OCI-LY1 (cell line): ENCODE measurements at regions not wholly inside any gene's neighbourhood (a gene's known extent, or its start where the extent isn't known, plus 50 kb on each side); places are given as distances from the start of the nearest gene placed in this dataset.

Experiments used
- H2AFZ ChIP-seq: fragments of 200-600 bp; sonication (generic), shearing (Covaris generic); 2 replicates; pipeline ENCODE4 v1.6.0; 2014; ENCODE audit warnings: antibody characterized with exemption, mild to moderate bottlenecking, low read length
- H3F3A ChIP-seq: fragments of 200-600 bp; sonication (generic), shearing (Covaris generic); 2 replicates; pipeline ENCODE4 v1.6.0; 2014; ENCODE audit warnings: mild to moderate bottlenecking, antibody characterized with exemption, low read length, moderate library complexity; ENCODE audit not compliant: insufficient read depth
- H3K27ac ChIP-seq: fragments of 200-600 bp; sonication (generic); 2 replicates; pipeline ENCODE4 v1.5.1; 2014; ENCODE audit warnings: low read length, mixed run types, mild to moderate bottlenecking, low read depth; ENCODE audit not compliant: poor library complexity, severe bottlenecking
- H3K27me3 ChIP-seq: fragments of 200-600 bp; sonication (generic); 2 replicates; pipeline ENCODE4 v1.6.0; 2014; ENCODE audit warnings: antibody characterized with exemption, mild to moderate bottlenecking, low read length, moderate library complexity; ENCODE audit not compliant: insufficient read depth
- H3K36me3 ChIP-seq: fragments of 200-600 bp; sonication (generic); 2 replicates; pipeline ENCODE4 v1.6.1; 2014; ENCODE audit warnings: mild to moderate bottlenecking, antibody characterized with exemption, low read length, moderate library complexity, mixed read lengths; ENCODE audit not compliant: insufficient read depth
- H3K4me1 ChIP-seq: fragments of 200-600 bp; sonication (generic); 2 replicates; pipeline ENCODE4 v1.5.1; 2014; ENCODE audit warnings: mild to moderate bottlenecking, low read length, moderate library complexity; ENCODE audit not compliant: insufficient read depth, severe bottlenecking
- H3K4me2 ChIP-seq: fragments of 200-600 bp; sonication (generic), shearing (Covaris generic); 2 replicates; pipeline ENCODE4 v1.6.1; 2014; ENCODE audit warnings: low read length
- H3K4me3 ChIP-seq: fragments of 200-600 bp; sonication (generic); 2 replicates; pipeline ENCODE4 v1.5.1; 2014; ENCODE audit warnings: low read length, low read depth, mild to moderate bottlenecking, mixed read lengths; ENCODE audit not compliant: poor library complexity, severe bottlenecking
- H3K79me2 ChIP-seq: fragments of 200-600 bp; shearing (Covaris generic); 2 replicates; pipeline ENCODE4 v1.6.1; 2016; ENCODE audit warnings: mixed run types, low read length, mixed read lengths; ENCODE audit not compliant: insufficient read depth
- H3K9ac ChIP-seq: fragments of 200-600 bp; sonication (generic), shearing (Covaris generic); 2 replicates; pipeline ENCODE4 v1.6.1; 2014; ENCODE audit warnings: mild to moderate bottlenecking, low read length, mixed read lengths
- H3K9me2 ChIP-seq: fragments of 200-600 bp; sonication (generic), shearing (Covaris generic); 2 replicates; pipeline ENCODE4 v1.6.1; 2014; ENCODE audit warnings: low read depth, mild to moderate bottlenecking, low read length, mixed read lengths
- H3K9me3 ChIP-seq: fragments of 200-600 bp; shearing (Covaris generic); 2 replicates; pipeline ENCODE4 v1.6.1; 2014; ENCODE audit warnings: low read length, mixed read lengths
- H4K20me1 ChIP-seq: fragments of 200-600 bp; sonication (generic), shearing (Covaris generic); 2 replicates; pipeline ENCODE4 v1.6.0; 2016; ENCODE audit warnings: mild to moderate bottlenecking, low read length; ENCODE audit not compliant: insufficient read depth
- CTCF ChIP-seq: fragments of 200-600 bp; sonication (generic), shearing (Covaris generic); IDR thresholded peaks from 2 replicates; pipeline ENCODE4 v1.5.1; 2017; ENCODE audit warnings: mild to moderate bottlenecking, antibody characterized with exemption, low read length, moderate library complexity, mixed read lengths
- EZH2 ChIP-seq: fragments of 200-600 bp; sonication (generic), shearing (Covaris generic); IDR thresholded peaks from 2 replicates; pipeline ENCODE4 v1.8.0; 2017; ENCODE audit warnings: borderline replicate concordance, mixed run types, mild to moderate bottlenecking, antibody characterized with exemption, low read length, moderate library complexity, mixed read lengths

- Histone ChIP-seq H3K9me3 (no peaks in the 10 kb centered on the region), H4K20me1 (no peaks in the 10 kb centered on the region), H3K79me2 (no peaks in the 10 kb centered on the region), H3K36me3 (no peaks in the 10 kb centered on the region), H3K27me3 (no peaks in the 10 kb centered on the region), H2AFZ (no peak overlapping the region), H3F3A (no peaks in the 10 kb centered on the region), H3K4me2 (no peak overlapping the region), H3K4me1 (no peaks in the 10 kb centered on the region), H3K4me3 (no peak overlapping the region), H3K9me2 (no peaks in the 10 kb centered on the region), H3K27ac (no peak overlapping the region), H3K9ac (no peak overlapping the region)
- no peak for TF ChIP-seq EZH2
- no peak for TF ChIP-seq CTCF
These were observed 200.8 kb upstream of the PDE10A start for GRCh38 chr6:165863801-165864200.

DNA sequence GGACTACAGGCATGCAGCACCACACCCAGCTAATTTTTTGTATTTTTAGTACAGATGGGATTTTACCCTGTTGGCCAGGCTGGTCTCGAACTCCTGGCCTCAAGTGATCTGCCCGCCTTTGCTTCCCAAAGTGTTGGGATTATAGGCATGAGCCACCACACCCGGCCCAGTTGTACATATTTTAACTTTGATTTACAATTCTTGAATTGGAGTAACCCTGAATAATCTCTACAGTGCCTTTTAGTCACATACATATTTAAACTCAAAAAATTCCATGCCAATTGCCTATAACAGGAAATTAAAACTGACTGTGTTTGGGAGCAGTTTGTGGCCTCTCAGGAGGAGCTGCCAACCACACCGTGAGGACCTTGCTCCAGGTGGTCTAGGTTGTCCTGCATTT lies 199.8 kb upstream of the PDE10A start:
- Histone ChIP-seq H3K36me3 (no peaks in the 10 kb centered on the region), H3K9ac (no peak overlapping the region), H3K9me2 (no peaks in the 10 kb centered on the region), H2AFZ (no peak overlapping the region), H3K4me2 (no peak overlapping the region), H3K27ac (no peak overlapping the region), H3K4me1 (no peaks in the 10 kb centered on the region), H3K79me2 (no peaks in the 10 kb centered on the region), H3F3A (no peaks in the 10 kb centered on the region), H3K4me3 (no peak overlapping the region), H4K20me1 (no peaks in the 10 kb centered on the region), H3K27me3 (no peaks in the 10 kb centered on the region), H3K9me3 (no peaks in the 10 kb centered on the region)
- TF ChIP-seq EZH2 (no peak), CTCF (no peak)

GRCh38 chr6:165861226-165861625 lies 198.2 kb upstream of the PDE10A start:
- Histone ChIP-seq H2AFZ (no peak overlapping the region), H3K4me1 (no peaks in the 10 kb centered on the region), H3F3A (no peaks in the 10 kb centered on the region), H3K9me3 (no peaks in the 10 kb centered on the region), H3K4me3 (no peak overlapping the region), H3K9me2 (no peaks in the 10 kb centered on the region), H3K9ac (no peak overlapping the region), H3K4me2 (no peak overlapping the region), H4K20me1 (no peaks in the 10 kb centered on the region), H3K36me3 (no peaks in the 10 kb centered on the region), H3K27ac (no peak overlapping the region), H3K27me3 (no peaks in the 10 kb centered on the region), H3K79me2 (no peaks in the 10 kb centered on the region)
- TF ChIP-seq EZH2 (no peak), CTCF (no peak)
